IMR-90 (cell line): ENCODE measurements at regions not wholly inside any gene's neighbourhood (a gene's known extent, or its start where the extent isn't known, plus 50 kb on each side); places are given as distances from the start of the nearest gene placed in this dataset.
"Not testable (repeated sequence)": the region's sequence is repeated elsewhere in the genome, so short reads cannot be mapped to it uniquely, and the experiment has no call there.

ENCODE experiments used
- CHD1 ChIP-seq: IDR thresholded peaks from 2 replicates; pipeline ENCODE4 v1.6.1; 2012; ENCODE audit warnings: low read depth, low read length, improper control_type of control experiment
- CTCF ChIP-seq: conservative IDR thresholded peaks from 2 replicates; pipeline ENCODE4 v1.5.1; 2012; ENCODE audit warnings: mild to moderate bottlenecking, low read depth, low read length, improper control_type of control experiment
- FOS ChIP-seq: fragments of 150-350 bp; IDR thresholded peaks from 2 replicates; pipeline ENCODE4 v1.6.1; 2016; ENCODE audit warnings: low read depth, low read length
- POLR2A ChIP-seq: IDR thresholded peaks from 2 replicates; pipeline ENCODE4 v1.6.1; 2012; ENCODE audit warnings: mild to moderate bottlenecking, low read depth, low read length
- RAD21 ChIP-seq: IDR thresholded peaks from 2 replicates; pipeline ENCODE4 v1.6.1; 2012; ENCODE audit warnings: low read length, improper control_type of control experiment
- USF2 ChIP-seq: fragments of 150-350 bp; IDR thresholded peaks from 2 replicates; pipeline ENCODE4 v1.6.1; 2017; ENCODE audit warnings: mild to moderate bottlenecking, antibody characterized with exemption, low read length, low read depth

- TF ChIP-seq CTCF, POLR2A, RAD21, USF2, FOS, CHD1: not testable (repeated sequence)
These were observed 149.1 kb upstream of the ATP10B start for GRCh38 chr5:161001142-161001541.
